Liver (tissue), 7 donors: ENCODE measurements at regions not wholly inside any gene's neighbourhood (a gene's known extent, or its start where the extent isn't known, plus 50 kb on each side); places are given as distances from the start of the nearest gene placed in this dataset.

Experiments
- DNase-seq: peaks from one replicate; pipeline ENCODE4 v3.0.0-alpha.2; 2017; ENCODE audit warnings: low spot score
- H3K27ac ChIP-seq, 2 donors: one replicate each; pipeline ENCODE4 v1.7.0; 2013; ENCODE audit warnings: inconsistent platforms in 2 of 2, low read length in 2 of 2, control low read depth in 1 of 2, low read depth in 1 of 2, mild to moderate bottlenecking in 1 of 2
- H3K27me3 ChIP-seq, 4 donors: one replicate each; pipeline versions ENCODE4 v1.6.1 to v1.7.0; 2013; ENCODE audit warnings: low read length in 3 of 4, inconsistent platforms in 1 of 4, mild to moderate bottlenecking in 1 of 4, moderate library complexity in 1 of 4; ENCODE audit not compliant: control insufficient read depth in 4 of 4, insufficient read depth in 4 of 4
- H3K36me3 ChIP-seq, 4 donors: one replicate each; pipeline versions ENCODE4 v1.6.1 to v1.7.0; 2013; ENCODE audit warnings: low read length in 3 of 4, mild to moderate bottlenecking in 3 of 4, low read depth in 1 of 4, moderate library complexity in 1 of 4; ENCODE audit not compliant: control insufficient read depth in 4 of 4, insufficient read depth in 3 of 4
- H3K4me1 ChIP-seq, 4 donors: one replicate each; pipeline versions ENCODE4 v1.6.1 to v1.7.0; 2013; ENCODE audit warnings: low read length in 3 of 4, mild to moderate bottlenecking in 3 of 4, moderate library complexity in 1 of 4; ENCODE audit not compliant: control insufficient read depth in 4 of 4, insufficient read depth in 4 of 4
- H3K4me3 ChIP-seq, 3 donors: one replicate each; pipeline versions ENCODE4 v1.6.1 to v1.7.0; 2013; ENCODE audit warnings: low read length in 3 of 3, control low read depth in 1 of 3, low read depth in 1 of 3, mild to moderate bottlenecking in 1 of 3
- H3K9ac ChIP-seq, 2 donors: one replicate each; pipeline ENCODE4 v1.7.0; 2013; ENCODE audit warnings: low read length in 2 of 2, mild to moderate bottlenecking in 2 of 2, moderate library complexity in 2 of 2, control low read depth in 1 of 2, low read depth in 1 of 2
- H3K9me3 ChIP-seq, 4 donors: one replicate each; pipeline versions ENCODE4 v1.6.1 to v1.7.0; 2013; ENCODE audit warnings: low read length in 3 of 4; ENCODE audit not compliant: control insufficient read depth in 4 of 4
- EGR1 ChIP-seq, 2 donors: IDR thresholded peaks; 2 replicates each; pipeline ENCODE4 v1.6.1; 2016 to 2018; ENCODE audit warnings: antibody characterized with exemption in 2 of 2, low read depth in 2 of 2
- FOXA2 ChIP-seq: IDR thresholded peaks from 2 replicates; pipeline ENCODE4 v1.6.1; 2016; ENCODE audit warnings: antibody characterized with exemption
- HNF4A ChIP-seq, 2 donors: conservative IDR thresholded peaks; 2 replicates each; pipeline ENCODE4 v1.6.1; 2016; ENCODE audit warnings: antibody characterized with exemption in 2 of 2, mild to moderate bottlenecking in 2 of 2
- HNF4G ChIP-seq: IDR thresholded peaks from 2 replicates; pipeline ENCODE4 v1.6.1; 2016; ENCODE audit warnings: antibody characterized with exemption
- JUND ChIP-seq, 2 donors: IDR thresholded peaks; 2 replicates each; pipeline ENCODE4 v1.6.1; 2016; ENCODE audit warnings: antibody characterized with exemption in 2 of 2
- NR2F2 ChIP-seq: IDR thresholded peaks from 2 replicates; pipeline ENCODE4 v1.6.1; 2016; ENCODE audit warnings: antibody characterized with exemption
- RAD21 ChIP-seq, 2 donors: IDR thresholded peaks; 2 replicates each; pipeline ENCODE4 v1.6.1; 2016; ENCODE audit warnings: antibody characterized with exemption in 2 of 2, mild to moderate bottlenecking in 2 of 2
- SP1 ChIP-seq: IDR thresholded peaks from 2 replicates; pipeline ENCODE4 v1.6.1; 2018; ENCODE audit warnings: antibody characterized with exemption, mild to moderate bottlenecking
- TAF1 ChIP-seq: conservative IDR thresholded peaks from 2 replicates; pipeline ENCODE4 v1.6.1; 2016; ENCODE audit warnings: antibody characterized with exemption, mild to moderate bottlenecking
- YY1 ChIP-seq: IDR thresholded peaks from 2 replicates; pipeline ENCODE4 v1.6.1; 2016; ENCODE audit warnings: antibody characterized with exemption, mild to moderate bottlenecking
- ZBTB33 ChIP-seq: IDR thresholded peaks from 2 replicates; pipeline ENCODE4 v1.6.1; 2016; ENCODE audit warnings: antibody characterized with exemption
- WGBS: extraction: QIAGEN DNeasy Blood & Tissue Kit; methylation state at CpG from one replicate; pipeline ENCODE4 v1.1.7; 2013; 5-methylcytosine and 5-hydroxymethylcytosine counted together
- TF ChIP-seq, protein P1 (sequence below): IDR thresholded peaks from 2 replicates; pipeline ENCODE4 v1.6.1; 2016; ENCODE audit warnings: antibody characterized with exemption
- TF ChIP-seq, protein P2 (sequence below): IDR thresholded peaks from 2 replicates; pipeline ENCODE4 v1.6.1; 2016; ENCODE audit warnings: antibody characterized with exemption
- TF ChIP-seq, protein P3 (sequence below): IDR thresholded peaks from 2 replicates; pipeline ENCODE4 v1.6.1; 2016; ENCODE audit warnings: antibody characterized with exemption, mild to moderate bottlenecking
- donor health status: healthy.
- donor health status: healthy.
- donor health status: healthy.
- donor health status: healthy.

GRCh38 chr3:28738425-28738824 lies 389.8 kb upstream of the AZI2 start:
- H3K9ac ChIP-seq = no peak overlapping the region
- 83% methylated on average over 2 of the region's 2 CpGs for WGBS
- no peak for DNase-seq
- no peaks in the 10 kb centered on the region for H3K9me3 ChIP-seq
- peaks cover 0 to 1% (median under 1%) of the 10 kb centered on the region in 4 donors for H3K4me1 ChIP-seq
- no peak overlapping the region for H3K4me3 ChIP-seq
- H3K27ac ChIP-seq = no peak overlapping the region
- H3K27me3 ChIP-seq = peaks cover 0 to 2% (median 0%) of the 10 kb centered on the region in 4 donors
- no peak for TF ChIP-seq NR2F2
- TF ChIP-seq, protein P1, sequence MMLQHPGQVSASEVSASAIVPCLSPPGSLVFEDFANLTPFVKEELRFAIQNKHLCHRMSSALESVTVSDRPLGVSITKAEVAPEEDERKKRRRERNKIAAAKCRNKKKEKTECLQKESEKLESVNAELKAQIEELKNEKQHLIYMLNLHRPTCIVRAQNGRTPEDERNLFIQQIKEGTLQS = no peak
- TF ChIP-seq, protein P2, sequence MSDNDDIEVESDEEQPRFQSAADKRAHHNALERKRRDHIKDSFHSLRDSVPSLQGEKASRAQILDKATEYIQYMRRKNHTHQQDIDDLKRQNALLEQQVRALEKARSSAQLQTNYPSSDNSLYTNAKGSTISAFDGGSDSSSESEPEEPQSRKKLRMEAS = no peak
- TF ChIP-seq FOXA2 = no peak
- TF ChIP-seq RAD21 (IDR thresholded peaks at IDR 0.05) = no peak
- TF ChIP-seq SP1 = no peak
- no peak for TF ChIP-seq HNF4A (conservative IDR thresholded peaks at IDR 0.05)
- TF ChIP-seq ZBTB33 = no peak
- TF ChIP-seq TAF1 = no peak
- TF ChIP-seq HNF4G = no peak
- TF ChIP-seq JUND (IDR thresholded peaks at IDR 0.05) = no peak
- TF ChIP-seq, protein P3, sequence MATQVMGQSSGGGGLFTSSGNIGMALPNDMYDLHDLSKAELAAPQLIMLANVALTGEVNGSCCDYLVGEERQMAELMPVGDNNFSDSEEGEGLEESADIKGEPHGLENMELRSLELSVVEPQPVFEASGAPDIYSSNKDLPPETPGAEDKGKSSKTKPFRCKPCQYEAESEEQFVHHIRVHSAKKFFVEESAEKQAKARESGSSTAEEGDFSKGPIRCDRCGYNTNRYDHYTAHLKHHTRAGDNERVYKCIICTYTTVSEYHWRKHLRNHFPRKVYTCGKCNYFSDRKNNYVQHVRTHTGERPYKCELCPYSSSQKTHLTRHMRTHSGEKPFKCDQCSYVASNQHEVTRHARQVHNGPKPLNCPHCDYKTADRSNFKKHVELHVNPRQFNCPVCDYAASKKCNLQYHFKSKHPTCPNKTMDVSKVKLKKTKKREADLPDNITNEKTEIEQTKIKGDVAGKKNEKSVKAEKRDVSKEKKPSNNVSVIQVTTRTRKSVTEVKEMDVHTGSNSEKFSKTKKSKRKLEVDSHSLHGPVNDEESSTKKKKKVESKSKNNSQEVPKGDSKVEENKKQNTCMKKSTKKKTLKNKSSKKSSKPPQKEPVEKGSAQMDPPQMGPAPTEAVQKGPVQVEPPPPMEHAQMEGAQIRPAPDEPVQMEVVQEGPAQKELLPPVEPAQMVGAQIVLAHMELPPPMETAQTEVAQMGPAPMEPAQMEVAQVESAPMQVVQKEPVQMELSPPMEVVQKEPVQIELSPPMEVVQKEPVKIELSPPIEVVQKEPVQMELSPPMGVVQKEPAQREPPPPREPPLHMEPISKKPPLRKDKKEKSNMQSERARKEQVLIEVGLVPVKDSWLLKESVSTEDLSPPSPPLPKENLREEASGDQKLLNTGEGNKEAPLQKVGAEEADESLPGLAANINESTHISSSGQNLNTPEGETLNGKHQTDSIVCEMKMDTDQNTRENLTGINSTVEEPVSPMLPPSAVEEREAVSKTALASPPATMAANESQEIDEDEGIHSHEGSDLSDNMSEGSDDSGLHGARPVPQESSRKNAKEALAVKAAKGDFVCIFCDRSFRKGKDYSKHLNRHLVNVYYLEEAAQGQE = no peak
- no peak for TF ChIP-seq YY1
- no peaks in the 10 kb centered on the region for H3K36me3 ChIP-seq

DNA sequence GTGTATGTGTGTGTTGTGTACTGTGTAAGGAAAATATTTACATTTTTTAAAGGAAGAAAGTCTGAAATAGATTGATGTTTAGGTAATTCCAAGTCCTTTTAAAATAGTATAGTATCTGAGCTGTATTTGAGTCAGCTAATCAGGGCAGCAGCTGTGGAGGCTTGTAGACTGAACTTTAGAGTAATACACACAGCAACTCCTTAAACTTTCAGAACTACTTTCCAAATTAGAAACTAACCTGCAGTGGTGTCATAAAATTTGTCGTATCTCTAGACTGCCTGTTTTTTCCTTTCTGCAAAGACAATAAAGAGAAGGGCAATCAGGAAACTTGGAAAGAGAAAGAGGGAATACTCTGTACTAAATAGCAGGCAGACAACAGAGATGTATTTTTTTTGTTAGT lies 391.0 kb upstream of the AZI2 start:
- H3K9me3 ChIP-seq = no peaks in the 10 kb centered on the region
- no peak for DNase-seq
- H3K9ac ChIP-seq = no peak overlapping the region
- H3K4me3 ChIP-seq = no peak overlapping the region
- H3K36me3 ChIP-seq = no peaks in the 10 kb centered on the region
- peaks cover 0 to 13% (median 4%) of the 10 kb centered on the region in 4 donors for H3K4me1 ChIP-seq
- TF ChIP-seq NR2F2 (no peak), FOXA2 (no peak), YY1 (no peak)
- no peak overlapping the region for H3K27ac ChIP-seq
- 83% methylated on average over 1 of the region's 1 CpG for WGBS
- peaks cover 0 to 2% (median 0%) of the 10 kb centered on the region in 4 donors for H3K27me3 ChIP-seq

GRCh38 chr3:28743271-28743670 lies 394.6 kb upstream of the AZI2 start:
- 88% methylated on average over 2 of the region's 2 CpGs for whole genome bisulfite sequencing
- H3K9ac ChIP-seq = no peak overlapping the region
- H3K27me3 ChIP-seq = no peaks in the 10 kb centered on the region
- no peak overlapping the region for H3K4me3 ChIP-seq
- peaks cover 0 to 13% (median 4%) of the 10 kb centered on the region in 4 donors for H3K4me1 ChIP-seq
- H3K9me3 ChIP-seq = no peaks in the 10 kb centered on the region
- no peak for DNase-seq
- no peaks in the 10 kb centered on the region for H3K36me3 ChIP-seq
- H3K27ac ChIP-seq = no peak overlapping the region
- TF ChIP-seq EGR1 (IDR thresholded peaks at IDR 0.05; ENCODE audit: low read depth in 2 of 2) = no peak
- TF ChIP-seq JUND (IDR thresholded peaks at IDR 0.05) = no peak
- TF ChIP-seq YY1 = no peak
